ENCODE measurements at regions not wholly inside any gene's neighbourhood (a gene's known extent, or its start where the extent isn't known, plus 50 kb on each side); places are given as distances from the start of the nearest gene placed in this dataset.

GRCh38 chr4:175421506-175421905 is 390.6 kb downstream of the GPM6A start:
- DNase-seq (ENCODE audit: low spot score in 2 of 2) (no peak), FAIRE-seq (no peak)

- DNase-seq (ENCODE audit: low spot score in 2 of 2) (no peak), FAIRE-seq (no peak)
Observed at GRCh38 chr4:175422331-175422730, 389.7 kb downstream of the GPM6A start.

GRCh38 chr4:175424111-175424510 is 388.0 kb downstream of the GPM6A start:
- DNase-seq (ENCODE audit: low spot score in 2 of 2): no peak
- FAIRE-seq: no peak

GRCh38 chr4:175427751-175428150 is 384.3 kb downstream of the GPM6A start:
- no peak for FAIRE-seq

GRCh38 chr4:175431694-175432093 is 380.4 kb downstream of the GPM6A start:
- DNase-seq (ENCODE audit: low spot score in 2 of 2): no peak
- FAIRE-seq: no peak

More at GRCh38 chr4:175427751-175428150, 384.3 kb downstream of the GPM6A start:
- DNase-seq (ENCODE audit: low spot score in 2 of 2): no peak

GRCh38 chr4:175435381-175435783 is 376.7 kb downstream of the GPM6A start:
- DNase-seq (ENCODE audit: low spot score in 2 of 2) (no peak), FAIRE-seq (no peak)

GRCh38 chr4:175436196-175436595 is 375.9 kb downstream of the GPM6A start:
- no peak for FAIRE-seq

GRCh38 chr4:175440786-175441185 is 371.3 kb downstream of the GPM6A start:
- no peak for FAIRE-seq
- DNase-seq (ENCODE audit: low spot score in 2 of 2): no peak

More at GRCh38 chr4:175436196-175436595, 375.9 kb downstream of the GPM6A start:
- no peak for DNase-seq (ENCODE audit: low spot score in 2 of 2)

- FAIRE-seq (no peak), DNase-seq (ENCODE audit: low spot score in 2 of 2) (no peak)
Observed at GRCh38 chr4:175441256-175441655, 370.8 kb downstream of the GPM6A start.

- DNase-seq (ENCODE audit: low spot score in 2 of 2) (no peak), FAIRE-seq (no peak)
Observed at GRCh38 chr4:175443547-175443946, 368.5 kb downstream of the GPM6A start.

- DNase-seq (ENCODE audit: low spot score in 2 of 2): no peak
- FAIRE-seq: no peak
Observed at GRCh38 chr4:175444512-175444911, 367.6 kb downstream of the GPM6A start.

GRCh38 chr4:175447016-175447415 is 365.0 kb downstream of the GPM6A start:
- FAIRE-seq (no peak), DNase-seq (ENCODE audit: low spot score in 2 of 2) (no peak)

GRCh38 chr4:175450446-175450845 is 361.6 kb downstream of the GPM6A start:
- FAIRE-seq: no peak

GRCh38 chr4:175451238-175451965 is 360.7 kb downstream of the GPM6A start:
- DNase-seq (ENCODE audit: low spot score in 2 of 2) (no peak), FAIRE-seq (no peak)

More at GRCh38 chr4:175450446-175450845, 361.6 kb downstream of the GPM6A start:
- no peak for DNase-seq (ENCODE audit: low spot score in 2 of 2)

- DNase-seq (ENCODE audit: low spot score in 2 of 2) (no peak), FAIRE-seq (no peak)
Observed at GRCh38 chr4:175453456-175453855, 358.6 kb downstream of the GPM6A start.

GRCh38 chr4:175456131-175456530 is 355.9 kb downstream of the GPM6A start:
- no peak for DNase-seq (ENCODE audit: low spot score in 2 of 2)
- no peak for FAIRE-seq

- FAIRE-seq (no peak), DNase-seq (ENCODE audit: low spot score in 2 of 2) (no peak)
Observed at GRCh38 chr4:175457956-175458355, 354.1 kb downstream of the GPM6A start.

GRCh38 chr4:175459571-175459970 is 352.5 kb downstream of the GPM6A start:
- no peak for DNase-seq (ENCODE audit: low spot score in 2 of 2)

GRCh38 chr4:175460414-175460813 is 351.6 kb downstream of the GPM6A start:
- DNase-seq (ENCODE audit: low spot score in 2 of 2): no peak
- FAIRE-seq: no peak

More at GRCh38 chr4:175459571-175459970, 352.5 kb downstream of the GPM6A start:
- FAIRE-seq: no peak

- DNase-seq (ENCODE audit: low spot score in 2 of 2): no peak
- no peak for FAIRE-seq
Observed at GRCh38 chr4:175469514-175469913, 342.6 kb downstream of the GPM6A start.

- no peak for FAIRE-seq
- no peak for DNase-seq (ENCODE audit: low spot score in 2 of 2)
Observed at GRCh38 chr4:175470131-175470530, 341.9 kb downstream of the GPM6A start.

- FAIRE-seq: no peak
- DNase-seq (ENCODE audit: low spot score in 2 of 2): no peak
Observed at GRCh38 chr4:175480404-175480803, 331.7 kb downstream of the GPM6A start.
